RWPE2 (cell line): ENCODE measurements at regions not wholly inside any gene's neighbourhood (a gene's known extent, or its start where the extent isn't known, plus 50 kb on each side); places are given as distances from the start of the nearest gene placed in this dataset.

ENCODE experiments used
- ATAC-seq: fragments of 200-7000 bp; cut with Tn5 transposase; 3 replicates; pipeline ENCODE4 v1.9.1; 2021; ENCODE audit warnings: low read depth
- DNase-seq: peaks from one replicate; pipeline ENCODE4 v3.0.0-alpha.2; 2020; ENCODE audit warnings: low spot score
- H3K27ac ChIP-seq: fragments of 450-650 bp; 2 replicates; pipeline ENCODE4 v1.5.1; 2017; ENCODE audit warnings: mild to moderate bottlenecking; ENCODE audit not compliant: poor library complexity, severe bottlenecking
- H3K27me3 ChIP-seq: fragments of 250-450 bp; sonication (Bioruptor Pico); 2 replicates; pipeline ENCODE4 v1.5.1; 2021; ENCODE audit warnings: mild to moderate bottlenecking, moderate library complexity; ENCODE audit not compliant: insufficient read depth, poor library complexity, severe bottlenecking
- H3K36me3 ChIP-seq: fragments of 250-450 bp; sonication (Bioruptor Pico); 2 replicates; pipeline ENCODE4 v1.5.1; 2020; ENCODE audit warnings: low read depth, mild to moderate bottlenecking, moderate library complexity
- H3K4me1 ChIP-seq: fragments of 250-450 bp; sonication (Bioruptor Pico); 2 replicates; pipeline ENCODE4 v1.5.1; 2021; ENCODE audit warnings: mild to moderate bottlenecking, moderate library complexity; ENCODE audit not compliant: insufficient read depth, poor library complexity, severe bottlenecking
- H3K4me3 ChIP-seq: fragments of 250-450 bp; sonication (Bioruptor Pico); 2 replicates; pipeline ENCODE4 v1.5.1; 2021; ENCODE audit warnings: mild to moderate bottlenecking, moderate library complexity; ENCODE audit not compliant: severe bottlenecking
- H3K9me3 ChIP-seq: fragments of 250-450 bp; sonication (Bioruptor Pico); 2 replicates; pipeline ENCODE4 v1.5.1; 2021; ENCODE audit warnings: mild to moderate bottlenecking, moderate library complexity; ENCODE audit not compliant: severe bottlenecking
- CTCF ChIP-seq: fragments of 450-650 bp; IDR thresholded peaks from one replicate; pipeline ENCODE4 v1.5.1; 2017; ENCODE audit warnings: mild to moderate bottlenecking, moderate library complexity; ENCODE audit not compliant: poor library complexity, severe bottlenecking

GRCh38 chr1:221910222-221910621, 168.3 kb upstream of the DUSP10 start:
- DNase-seq (no peak), ATAC-seq (no peak)
- H3K9me3 ChIP-seq = no peaks in the 10 kb centered on the region
- H3K4me3 ChIP-seq = no peak overlapping the region
- no peak overlapping the region for H3K27ac ChIP-seq
- H3K36me3 ChIP-seq = no peaks in the 10 kb centered on the region
- no peaks in the 10 kb centered on the region for H3K27me3 ChIP-seq
- TF ChIP-seq CTCF = no peak
- no peaks in the 10 kb centered on the region for H3K4me1 ChIP-seq

DNA sequence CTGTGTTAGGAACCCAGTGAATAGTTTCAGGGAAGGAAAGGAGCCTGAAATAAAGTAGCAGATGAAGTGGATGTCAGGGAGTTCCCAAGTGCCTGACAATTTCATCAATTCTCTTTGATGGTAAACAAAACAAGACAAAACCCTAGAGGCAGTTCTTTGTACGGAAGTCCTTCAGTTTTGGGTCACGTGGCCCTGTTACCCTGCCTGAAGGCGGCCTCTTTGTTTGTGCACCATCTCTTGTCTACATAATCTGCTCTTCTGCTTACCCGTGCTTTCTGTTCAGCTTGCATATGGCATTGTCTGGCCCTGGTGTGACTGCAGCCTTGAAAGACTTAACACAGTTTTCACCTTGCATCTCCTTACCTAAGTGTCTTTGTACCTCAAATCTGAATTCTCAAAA, 166.7 kb upstream of the DUSP10 start:
- no peaks in the 10 kb centered on the region for H3K9me3 ChIP-seq
- ATAC-seq = no peak
- H3K27ac ChIP-seq = no peak overlapping the region
- TF ChIP-seq CTCF = no peak
- H3K27me3 ChIP-seq = no peaks in the 10 kb centered on the region
- DNase-seq = no peak
- no peaks in the 10 kb centered on the region for H3K4me1 ChIP-seq
- no peak overlapping the region for H3K4me3 ChIP-seq
- H3K36me3 ChIP-seq = no peaks in the 10 kb centered on the region

DNA sequence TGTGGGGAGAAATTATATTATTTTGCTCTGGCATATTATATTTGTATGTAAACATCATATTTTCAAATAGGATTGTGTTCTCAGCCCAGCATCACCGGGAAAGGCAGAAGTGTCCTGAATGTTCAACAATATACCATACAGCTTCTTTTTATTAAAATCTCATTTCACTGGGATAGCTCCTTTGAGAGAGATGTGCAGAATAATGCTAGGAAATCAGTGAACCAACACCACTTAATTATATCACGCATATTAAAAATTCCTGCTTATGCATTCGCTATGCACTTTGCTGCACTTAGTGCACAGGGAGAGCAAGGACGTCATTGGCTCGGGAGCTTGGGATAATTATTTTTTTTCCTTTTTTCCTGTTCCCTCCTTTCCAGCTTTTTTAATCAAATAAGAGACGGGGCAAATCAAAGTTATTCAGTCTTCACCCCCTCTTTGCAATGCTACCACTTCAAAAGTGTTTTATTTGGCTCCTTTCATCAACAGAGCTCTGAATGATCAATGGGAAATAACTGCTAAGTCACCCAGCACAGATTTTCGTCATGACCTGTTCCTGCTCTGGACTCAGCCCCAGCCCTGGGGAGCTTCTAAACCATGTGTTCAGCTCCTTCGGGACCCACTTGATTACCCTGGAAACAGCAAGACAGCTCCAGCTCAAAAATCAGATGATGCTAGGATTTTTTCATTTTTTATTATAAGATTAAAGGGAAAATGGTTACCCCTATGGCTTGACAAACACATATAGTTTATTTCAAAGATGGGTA, 165.5 kb upstream of the DUSP10 start:
- no peaks in the 10 kb centered on the region for H3K36me3 ChIP-seq
- no peak for TF ChIP-seq CTCF
- H3K4me3 ChIP-seq = no peak overlapping the region
- no peaks in the 10 kb centered on the region for H3K9me3 ChIP-seq
- no peak overlapping the region for H3K27ac ChIP-seq
- H3K27me3 ChIP-seq = no peaks in the 10 kb centered on the region
- no peaks in the 10 kb centered on the region for H3K4me1 ChIP-seq
- DNase-seq (no peak), ATAC-seq (no peak)

GRCh38 chr1:221905802-221906201, 163.9 kb upstream of the DUSP10 start:
- H3K4me1 ChIP-seq = no peaks in the 10 kb centered on the region
- no peaks in the 10 kb centered on the region for H3K9me3 ChIP-seq
- H3K4me3 ChIP-seq = no peak overlapping the region
- H3K27ac ChIP-seq = no peak overlapping the region
- no peaks in the 10 kb centered on the region for H3K36me3 ChIP-seq
- no peaks in the 10 kb centered on the region for H3K27me3 ChIP-seq
- no peak for DNase-seq
- ATAC-seq = no peak
- no peak for TF ChIP-seq CTCF

DNA sequence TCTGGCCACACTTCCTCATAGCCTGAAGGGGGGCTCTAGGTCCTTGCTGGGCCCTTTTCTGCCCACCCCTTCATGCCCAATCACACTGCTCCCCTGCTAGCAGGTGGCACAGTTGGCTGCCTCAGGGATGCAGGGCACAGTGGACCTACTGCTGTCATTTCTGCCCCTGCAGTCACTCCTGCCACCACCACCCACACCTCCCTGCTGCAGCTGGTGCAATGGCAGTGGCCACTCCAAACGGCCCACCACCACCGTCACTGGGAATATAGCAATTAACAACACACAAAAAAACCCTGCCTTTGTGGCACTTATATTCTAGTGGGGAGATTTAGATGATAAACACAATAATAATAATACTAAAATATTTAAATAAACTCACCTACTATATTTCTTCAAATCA, 162.4 kb upstream of the DUSP10 start:
- DNase-seq (no peak), ATAC-seq (no peak)
- TF ChIP-seq CTCF = no peak
- Histone ChIP-seq H3K4me1 (no peaks in the 10 kb centered on the region), H3K27me3 (no peaks in the 10 kb centered on the region), H3K4me3 (no peak overlapping the region), H3K27ac (no peak overlapping the region), H3K36me3 (no peaks in the 10 kb centered on the region), H3K9me3 (no peaks in the 10 kb centered on the region)
